Caco-2 (cell line): ENCODE measurements at regions not wholly inside any gene's neighbourhood (a gene's known extent, or its start where the extent isn't known, plus 50 kb on each side); places are given as distances from the start of the nearest gene placed in this dataset.

Experiments
- BruUV-seq: library from RNA; stranded (reverse); fragments of 400-500 nt; replicated peaks from 2 replicates; lab custom pipeline; 2021; lab: Mats Ljungman, UMichigan
- CTCF ChIA-PET: fragments of 300-600 bp; sonication (Branson Sonifier 250); formaldehyde crosslinking; loops from one replicate; lab custom pipeline; 2022; ENCODE audit warnings: antibody characterized with exemption; lab: Charles Lee
- POLR2A ChIA-PET: fragments of 300-600 bp; sonication (Branson Sonifier 250); formaldehyde crosslinking; loops from one replicate; lab custom pipeline; 2022; ENCODE audit warnings: antibody characterized with exemption; lab: Charles Lee
- DNase-seq, 2 experiments: peaks; one replicate each; pipeline versions ENCODE4 v3.0.0 to v3.0.0-alpha.2; 2020 to 2022
- H3K27me3 ChIP-seq: replicated peaks from 2 replicates; pipeline ENCODE4 v1.6.0; 2011; ENCODE audit warnings: low read length; ENCODE audit not compliant: control insufficient read depth, insufficient read depth
- H3K36me3 ChIP-seq: 2 replicates; pipeline ENCODE4 v1.5.1; 2011; ENCODE audit warnings: low read length; ENCODE audit not compliant: control insufficient read depth, insufficient read depth
- H3K4me1 ChIP-seq: fragments of 250-450 bp; sonication (Bioruptor Pico); 2 replicates; pipeline ENCODE4 v1.5.1; 2020; ENCODE audit warnings: mild to moderate bottlenecking
- H3K4me3 ChIP-seq: 2 replicates; pipeline ENCODE4 v1.5.1; 2011; ENCODE audit warnings: low read depth, mild to moderate bottlenecking, control low read depth, low read length
- H3K9me3 ChIP-seq: fragments of 250-450 bp; sonication (Bioruptor Pico); 2 replicates; pipeline ENCODE4 v1.5.1; 2020; ENCODE audit warnings: mild to moderate bottlenecking, moderate library complexity
- H3K27ac Mint-ChIP-seq: one replicate; pipeline ENCODE4 v1.8.0; 2022; ENCODE audit warnings: mixed read lengths; ENCODE audit not compliant: unreplicated experiment
- H3K27me3 Mint-ChIP-seq: one replicate; pipeline ENCODE4 v1.8.0; 2022; ENCODE audit warnings: mixed read lengths; ENCODE audit not compliant: insufficient read depth, unreplicated experiment
- H3K36me3 Mint-ChIP-seq: one replicate; pipeline ENCODE4 v1.8.0; 2022; ENCODE audit warnings: mild to moderate bottlenecking, mixed read lengths; ENCODE audit not compliant: insufficient read depth, unreplicated experiment
- H3K4me1 Mint-ChIP-seq: one replicate; pipeline ENCODE4 v1.8.0; 2022; ENCODE audit warnings: low read depth, mixed read lengths; ENCODE audit not compliant: unreplicated experiment
- H3K4me3 Mint-ChIP-seq: one replicate; pipeline ENCODE4 v1.8.0; 2022; ENCODE audit warnings: mild to moderate bottlenecking, moderate library complexity, mixed read lengths; ENCODE audit not compliant: unreplicated experiment
- H3K9me3 Mint-ChIP-seq: one replicate; pipeline ENCODE4 v1.8.0; 2022; ENCODE audit warnings: mixed read lengths; ENCODE audit not compliant: unreplicated experiment
- intact Hi-C: fragments of 100-400 bp; cut with micrococcal nuclease; formaldehyde crosslinking; loops from one replicate; pipeline ENCODE4 v1.10.0; 2022; ENCODE audit not compliant: unreplicated experiment
- TF ChIP-seq, protein P1 (sequence below), 2 experiments: fragments of 200-600 bp in 1 of 2; IDR thresholded peaks; 1 replicate in 1 of 2; 2 replicates in 1 of 2; pipeline versions ENCODE4 v1.5.1 to v1.8.0; 2011 to 2022; ENCODE audit warnings: antibody characterized with exemption in 1 of 2, control low read depth in 1 of 2, inconsistent platforms in 1 of 2, low read depth in 1 of 2, low read length in 1 of 2, mild to moderate bottlenecking in 1 of 2, moderate library complexity in 1 of 2; ENCODE audit not compliant: insufficient read depth in 1 of 2, severe bottlenecking in 1 of 2, unreplicated experiment in 1 of 2

DNA sequence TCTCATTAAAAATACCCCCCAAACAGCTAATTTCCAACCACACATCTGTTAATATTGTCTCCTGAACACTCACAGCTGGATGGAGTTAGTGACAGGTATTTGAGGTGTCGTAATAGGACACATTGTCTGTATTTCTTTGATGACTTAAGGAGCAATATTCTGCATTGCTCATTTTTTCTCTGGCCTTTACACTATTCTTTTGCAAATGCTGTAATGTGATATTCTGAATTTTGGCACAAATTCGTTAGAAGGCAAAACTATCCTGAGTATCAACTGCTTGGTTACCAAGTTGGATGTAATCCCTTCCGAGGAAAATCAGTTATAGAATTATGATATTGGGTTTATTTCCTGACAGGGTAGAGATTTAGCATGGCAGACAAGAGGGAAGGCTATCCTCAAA lies 1030.2 kb downstream of the MCTP2 start:
- H3K27me3 ChIP-seq = no peaks in the 10 kb centered on the region
- TF ChIP-seq, protein P1, sequence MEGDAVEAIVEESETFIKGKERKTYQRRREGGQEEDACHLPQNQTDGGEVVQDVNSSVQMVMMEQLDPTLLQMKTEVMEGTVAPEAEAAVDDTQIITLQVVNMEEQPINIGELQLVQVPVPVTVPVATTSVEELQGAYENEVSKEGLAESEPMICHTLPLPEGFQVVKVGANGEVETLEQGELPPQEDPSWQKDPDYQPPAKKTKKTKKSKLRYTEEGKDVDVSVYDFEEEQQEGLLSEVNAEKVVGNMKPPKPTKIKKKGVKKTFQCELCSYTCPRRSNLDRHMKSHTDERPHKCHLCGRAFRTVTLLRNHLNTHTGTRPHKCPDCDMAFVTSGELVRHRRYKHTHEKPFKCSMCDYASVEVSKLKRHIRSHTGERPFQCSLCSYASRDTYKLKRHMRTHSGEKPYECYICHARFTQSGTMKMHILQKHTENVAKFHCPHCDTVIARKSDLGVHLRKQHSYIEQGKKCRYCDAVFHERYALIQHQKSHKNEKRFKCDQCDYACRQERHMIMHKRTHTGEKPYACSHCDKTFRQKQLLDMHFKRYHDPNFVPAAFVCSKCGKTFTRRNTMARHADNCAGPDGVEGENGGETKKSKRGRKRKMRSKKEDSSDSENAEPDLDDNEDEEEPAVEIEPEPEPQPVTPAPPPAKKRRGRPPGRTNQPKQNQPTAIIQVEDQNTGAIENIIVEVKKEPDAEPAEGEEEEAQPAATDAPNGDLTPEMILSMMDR (IDR thresholded peaks at IDR 0.05; ENCODE audit: insufficient read depth in 1 of 2, low read depth in 1 of 2, low read length in 1 of 2, severe bottlenecking in 1 of 2, unreplicated experiment in 1 of 2) = no peak
- no peaks in the 10 kb centered on the region for H3K4me1 Mint-ChIP-seq
- BruUV-seq = no TSS peak
- CTCF ChIA-PET = no interaction called here
- POLR2A ChIA-PET = no interaction called here
- no peaks in the 10 kb centered on the region for H3K9me3 ChIP-seq
- no peak overlapping the region for H3K27ac Mint-ChIP-seq
- no peaks in the 10 kb centered on the region for H3K36me3 Mint-ChIP-seq
- H3K4me1 ChIP-seq = no peaks in the 10 kb centered on the region
- H3K4me3 Mint-ChIP-seq = no peak overlapping the region
- H3K4me3 ChIP-seq = no peak overlapping the region
- no peaks in the 10 kb centered on the region for H3K36me3 ChIP-seq
- no peaks in the 10 kb centered on the region for H3K9me3 Mint-ChIP-seq
- no peak for DNase-seq
- intact Hi-C loops = no loop called here
- no peaks in the 10 kb centered on the region for H3K27me3 Mint-ChIP-seq

DNA sequence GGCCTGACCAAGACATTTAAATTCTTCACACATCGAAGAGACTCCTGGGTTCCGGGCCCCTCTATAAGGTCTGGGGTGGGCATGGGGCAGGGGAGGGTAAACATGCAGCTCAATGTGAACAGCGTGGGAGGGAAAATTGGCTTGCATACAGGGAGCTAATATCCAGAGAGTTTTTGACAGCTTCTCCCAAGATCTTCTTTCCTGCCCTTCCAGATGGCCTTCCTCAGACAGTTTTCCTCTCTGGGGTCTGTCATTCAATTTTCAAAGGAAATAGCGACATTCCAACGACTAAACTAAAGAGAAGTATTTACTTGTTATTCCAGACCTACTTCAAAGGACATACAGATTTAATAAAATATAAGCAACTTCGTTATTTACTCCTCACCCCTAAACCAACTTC lies 1030.6 kb downstream of the MCTP2 start:
- H3K4me3 ChIP-seq = no peak overlapping the region
- TF ChIP-seq, protein P1 (IDR thresholded peaks at IDR 0.05; ENCODE audit: insufficient read depth in 1 of 2, low read depth in 1 of 2, low read length in 1 of 2, severe bottlenecking in 1 of 2, unreplicated experiment in 1 of 2) = no peak
- Mint-ChIP-seq H3K27me3 (no peaks in the 10 kb centered on the region), H3K27ac (no peak overlapping the region), H3K4me3 (no peak overlapping the region), H3K4me1 (no peaks in the 10 kb centered on the region), H3K9me3 (no peaks in the 10 kb centered on the region), H3K36me3 (no peaks in the 10 kb centered on the region)
- H3K27me3 ChIP-seq = no peaks in the 10 kb centered on the region
- no peaks in the 10 kb centered on the region for H3K36me3 ChIP-seq
- intact Hi-C loops = no loop called here
- no peaks in the 10 kb centered on the region for H3K9me3 ChIP-seq
- DNase-seq = no peak
- no peaks in the 10 kb centered on the region for H3K4me1 ChIP-seq
- BruUV-seq = no TSS peak
- CTCF ChIA-PET = no interaction called here
- POLR2A ChIA-PET = interaction anchor here (0.5 kb wide), 1 partner anchor 922 kb away, joined by 5 read pairs; no protein-coding TSS in a partner anchor

DNA sequence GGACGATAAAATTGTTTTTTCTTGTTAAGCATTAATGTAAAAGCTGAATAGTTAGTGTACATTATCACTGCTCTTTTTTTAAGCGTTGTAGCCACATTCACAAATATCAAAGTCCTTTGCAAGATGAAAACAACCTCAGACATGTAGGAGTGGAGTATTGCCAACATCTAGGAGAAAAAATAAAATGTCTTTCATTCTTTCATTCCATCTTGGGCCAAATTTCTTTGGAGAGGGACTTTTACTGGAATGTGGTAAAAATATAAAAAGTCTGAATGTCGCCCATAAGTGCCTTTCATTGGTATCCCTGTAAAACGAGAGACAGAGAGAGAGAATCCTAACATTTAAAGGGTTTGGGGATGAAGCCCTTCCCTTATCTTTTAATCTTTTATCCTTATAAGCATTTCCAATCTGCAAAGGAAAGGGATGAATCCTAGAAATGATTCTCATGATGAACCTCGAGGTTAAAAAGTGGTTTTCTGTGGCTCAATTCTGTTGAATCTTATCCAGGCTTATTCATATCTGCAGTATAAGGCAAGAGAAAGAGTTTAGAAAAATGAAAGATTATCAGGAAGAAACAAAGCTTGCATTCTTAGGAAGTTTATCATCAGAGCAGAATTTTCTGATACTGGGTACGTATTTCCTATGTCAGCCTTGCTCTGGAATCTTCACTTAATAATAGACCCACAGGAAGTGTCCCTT lies 1031.7 kb downstream of the MCTP2 start:
- no peaks in the 10 kb centered on the region for H3K9me3 ChIP-seq
- no TSS peak for BruUV-seq
- intact Hi-C loops = no loop called here
- no peak overlapping the region for H3K4me3 ChIP-seq
- no peaks in the 10 kb centered on the region; the same call in 1 of the 2 replicates for H3K27me3 ChIP-seq
- DNase-seq = no peak
- H3K9me3 Mint-ChIP-seq = no peaks in the 10 kb centered on the region
- ChIA-PET POLR2A (no interaction called here), CTCF (no interaction called here)
- H3K4me1 Mint-ChIP-seq = no peaks in the 10 kb centered on the region
- no peaks in the 10 kb centered on the region for H3K36me3 ChIP-seq
- no peak overlapping the region for H3K27ac Mint-ChIP-seq
- H3K27me3 Mint-ChIP-seq = no peaks in the 10 kb centered on the region
- no peaks in the 10 kb centered on the region for H3K4me1 ChIP-seq
- TF ChIP-seq, protein P1 (IDR thresholded peaks at IDR 0.05; ENCODE audit: insufficient read depth in 1 of 2, low read depth in 1 of 2, low read length in 1 of 2, severe bottlenecking in 1 of 2, unreplicated experiment in 1 of 2) = no peak
- H3K36me3 Mint-ChIP-seq = no peaks in the 10 kb centered on the region
- no peak overlapping the region for H3K4me3 Mint-ChIP-seq
